Upper lobe of left lung (tissue), 4 donors: ENCODE measurements at regions not wholly inside any gene's neighbourhood (a gene's known extent, or its start where the extent isn't known, plus 50 kb on each side); places are given as distances from the start of the nearest gene placed in this dataset.

Source experiments
- CTCF ChIP-seq, 6 experiments: fragments of 450-650 bp in 4 of 6; fragments of 200-600 bp in 2 of 6; sonication (generic) in 2 of 6; IDR thresholded peaks; one replicate each; pipeline ENCODE4 v1.5.1; 2016 to 2019; ENCODE audit warnings: antibody characterized with exemption in 6 of 6
- POLR2AphosphoS5 ChIP-seq, 2 donors: sonication (generic); formaldehyde crosslinking; IDR thresholded peaks; one replicate each; pipeline ENCODE4 v1.5.1; 2017; ENCODE audit warnings: antibody characterized with exemption in 2 of 2

DNA sequence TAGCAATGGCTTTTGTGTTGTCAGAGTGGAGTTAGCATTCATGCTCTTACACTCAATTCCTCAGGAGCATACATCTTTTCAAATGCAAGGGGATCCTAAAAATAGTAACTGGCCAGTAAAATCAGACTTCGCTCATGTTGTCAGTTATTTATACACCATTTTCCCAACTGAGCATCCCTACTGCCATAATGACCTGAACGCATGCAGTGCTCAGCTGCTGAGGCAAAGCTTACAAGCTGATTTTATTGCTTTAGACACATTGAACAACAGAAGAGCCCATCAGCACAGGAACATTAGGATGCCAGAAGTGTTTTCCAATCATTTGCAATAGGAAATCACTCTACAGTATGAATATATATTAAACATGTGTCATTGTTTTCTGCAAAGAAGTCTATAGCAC is 689.7 kb upstream of the BCHE start:
- TF ChIP-seq CTCF (IDR thresholded peaks at IDR 0.05) (no peak), POLR2AphosphoS5 (IDR thresholded peaks at IDR 0.05) (no peak)
